HEK293 (cell line): ENCODE measurements at regions not wholly inside any gene's neighbourhood (a gene's known extent, or its start where the extent isn't known, plus 50 kb on each side); places are given as distances from the start of the nearest gene placed in this dataset.

Experiments
- CTCF ChIP-seq: fragments of 450-650 bp; formaldehyde crosslinking; IDR thresholded peaks from 2 replicates; pipeline ENCODE4 v1.5.1; 2016; ENCODE audit warnings: missing biosample characterization, missing genetic modification characterization
- GLIS1 ChIP-seq: fragments of 450-650 bp; formaldehyde crosslinking; IDR thresholded peaks from 2 replicates; pipeline ENCODE4 v1.5.1; 2016; ENCODE audit warnings: missing biosample characterization, missing genetic modification characterization
- HOXD13 ChIP-seq: sonication (generic); formaldehyde crosslinking; IDR thresholded peaks from 2 replicates; pipeline ENCODE4 v1.8.0; 2022; ENCODE audit warnings: missing genetic modification reagents, borderline replicate concordance
- TRIM28 ChIP-seq: IDR thresholded peaks from 2 replicates; pipeline ENCODE4 v1.6.1; 2011; ENCODE audit warnings: low read length, control low read depth, borderline replicate concordance
- ZBTB1 ChIP-seq: fragments of 450-650 bp; formaldehyde crosslinking; IDR thresholded peaks from 2 replicates; pipeline ENCODE4 v1.5.1; 2016; ENCODE audit warnings: missing biosample characterization, missing genetic modification characterization
- ZBTB49 ChIP-seq: fragments of 450-650 bp; formaldehyde crosslinking; IDR thresholded peaks from 2 replicates; pipeline ENCODE4 v1.5.1; 2016; ENCODE audit warnings: missing biosample characterization, missing genetic modification characterization, low read depth
- ZBTB7A ChIP-seq: fragments of 450-650 bp; formaldehyde crosslinking; IDR thresholded peaks from 2 replicates; pipeline ENCODE4 v1.5.1; 2016; ENCODE audit warnings: low read depth, missing biosample characterization, missing genetic modification characterization
- ZNF132 ChIP-seq: fragments of 450-650 bp; formaldehyde crosslinking; IDR thresholded peaks from 2 replicates; pipeline ENCODE4 v1.5.1; 2017; ENCODE audit warnings: missing biosample characterization, missing genetic modification characterization, borderline replicate concordance
- ZNF239 ChIP-seq: fragments of 450-650 bp; formaldehyde crosslinking; IDR thresholded peaks from 2 replicates; pipeline ENCODE4 v1.5.1; 2016; ENCODE audit warnings: missing biosample characterization, missing genetic modification characterization
- ZNF510 ChIP-seq: fragments of 450-650 bp; formaldehyde crosslinking; IDR thresholded peaks from 2 replicates; pipeline ENCODE4 v1.5.1; 2018; ENCODE audit warnings: mild to moderate bottlenecking, missing genetic modification characterization, missing biosample characterization; ENCODE audit not compliant: insufficient replicate concordance
- ZNF837 ChIP-seq: fragments of 450-650 bp; formaldehyde crosslinking; IDR thresholded peaks from 2 replicates; pipeline ENCODE4 v1.5.1; 2016; ENCODE audit warnings: missing biosample characterization, missing genetic modification characterization

GRCh38 chr6:27810768-27811450 lies 101.3 kb downstream of the OR2B2 start:
- TF ChIP-seq CTCF (no peak), ZBTB7A (no peak), ZBTB49 (tag by site-specific recombination) (no peak), ZNF510 (tag by site-specific recombination) (no peak), ZNF837 (tag by site-specific recombination) (no peak), TRIM28 (no peak), ZNF132 (tag by site-specific recombination) (no peak), ZBTB1 (tag by site-specific recombination) (no peak), GLIS1 (no peak), ZNF239 (tag by site-specific recombination) (no peak), HOXD13 (CRISPR knock-in tag) (no peak)
